NT2/D1 (cell line): ENCODE measurements at regions not wholly inside any gene's neighbourhood (a gene's known extent, or its start where the extent isn't known, plus 50 kb on each side); places are given as distances from the start of the nearest gene placed in this dataset.

Source experiments
- DNase-seq: peaks from one replicate; pipeline ENCODE4 v3.0.0-alpha.2; 2011; ENCODE audit warnings: low read depth, low spot score
- H3K27me3 ChIP-seq: 2 replicates; pipeline ENCODE4 v1.6.0; 2011; ENCODE audit warnings: mild to moderate bottlenecking; ENCODE audit not compliant: insufficient read length, insufficient read depth
- H3K36me3 ChIP-seq: 2 replicates; pipeline ENCODE4 v1.6.1; 2011; ENCODE audit warnings: mild to moderate bottlenecking, low read length, mixed read lengths; ENCODE audit not compliant: insufficient read depth, insufficient read length
- H3K4me1 ChIP-seq: 2 replicates; pipeline ENCODE4 v1.5.1; 2011; ENCODE audit not compliant: insufficient read depth, insufficient read length
- H3K4me3 ChIP-seq: 2 replicates; pipeline ENCODE4 v1.5.1; 2011; ENCODE audit warnings: low read depth; ENCODE audit not compliant: insufficient read length
- H3K9ac ChIP-seq: 2 replicates; pipeline ENCODE4 v1.6.0; 2011; ENCODE audit warnings: low read depth; ENCODE audit not compliant: insufficient read length
- H3K9me3 ChIP-seq: 2 replicates; pipeline ENCODE4 v1.5.1; 2011; ENCODE audit warnings: mild to moderate bottlenecking, low read length; ENCODE audit not compliant: insufficient read depth
- SUZ12 ChIP-seq: IDR thresholded peaks from 2 replicates; pipeline ENCODE4 v1.6.1; 2011; ENCODE audit not compliant: insufficient read length, insufficient read depth; ENCODE audit errors: extremely low read depth
- YY1 ChIP-seq: IDR thresholded peaks from 2 replicates; pipeline ENCODE4 v1.6.1; 2011; ENCODE audit not compliant: insufficient read length, insufficient read depth
- ZNF274 ChIP-seq: IDR thresholded peaks from 2 replicates; pipeline ENCODE4 v1.6.1; 2011; ENCODE audit warnings: mild to moderate bottlenecking, low read depth, low read length

GRCh38 chr6:26165261-26165790, 78.1 kb downstream of the HFE start:
- Histone ChIP-seq H3K36me3 (peaks cover 27% of the 10 kb centered on the region), H3K9me3 (no peaks in the 10 kb centered on the region), H3K27me3 (no peaks in the 10 kb centered on the region), H3K9ac (no peak overlapping the region), H3K4me3 (no peak overlapping the region), H3K4me1 (no peaks in the 10 kb centered on the region)
- no peak for DNase-seq
- TF ChIP-seq ZNF274 (no peak), SUZ12 (no peak), YY1 (no peak)

GRCh38 chr6:26170181-26170580, 83.0 kb downstream of the HFE start:
- Histone ChIP-seq H3K4me3 (no peak overlapping the region), H3K27me3 (no peaks in the 10 kb centered on the region), H3K4me1 (no peaks in the 10 kb centered on the region), H3K9ac (no peak overlapping the region), H3K9me3 (no peaks in the 10 kb centered on the region), H3K36me3 (peaks cover 10% of the 10 kb centered on the region)
- no peak for TF ChIP-seq ZNF274
- no peak for TF ChIP-seq SUZ12
- no peak for TF ChIP-seq YY1
- DNase-seq, result no peak

DNA sequence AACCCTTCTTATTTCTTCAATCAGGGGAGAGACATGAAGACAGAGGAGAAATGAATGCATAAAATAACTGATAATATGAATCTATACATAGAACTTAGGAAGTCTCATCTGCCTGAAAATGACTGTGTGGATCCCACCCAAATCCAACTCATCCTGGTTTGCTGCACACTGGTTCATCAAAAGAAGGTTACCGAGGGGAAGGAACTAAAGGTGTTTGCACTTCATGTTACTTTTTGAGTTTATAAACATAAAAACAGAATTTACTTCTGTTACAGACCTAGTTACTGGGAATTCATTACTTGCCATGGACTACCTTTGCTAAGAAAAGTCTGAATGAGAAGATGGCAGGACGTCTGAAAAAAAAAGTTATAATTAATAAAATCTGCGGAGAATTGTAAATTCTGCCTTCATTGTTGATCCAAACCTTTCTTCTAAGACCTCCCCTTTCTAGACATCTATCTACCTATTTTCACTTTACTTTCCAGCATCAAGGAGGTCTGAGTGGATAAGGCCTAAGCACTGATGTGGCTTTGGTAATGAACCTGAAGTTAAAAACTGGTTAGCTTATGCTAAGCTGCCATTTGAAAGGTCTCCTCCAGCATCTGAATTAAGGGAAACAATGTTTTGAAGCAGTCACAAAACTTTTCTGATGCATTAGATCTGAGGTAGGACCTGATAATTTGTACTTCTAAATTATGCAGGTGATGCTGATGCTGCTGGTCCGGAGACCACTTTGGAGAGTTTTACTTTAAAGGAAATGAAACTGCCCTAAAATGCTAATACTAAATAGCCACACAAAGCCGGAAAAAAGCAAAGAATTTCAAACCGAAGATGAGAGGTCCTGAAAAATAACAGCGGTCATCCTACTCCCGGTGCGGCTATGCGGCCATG, 84.0 kb downstream of the HFE start:
- no peaks in the 10 kb centered on the region for H3K4me1 ChIP-seq

DNA sequence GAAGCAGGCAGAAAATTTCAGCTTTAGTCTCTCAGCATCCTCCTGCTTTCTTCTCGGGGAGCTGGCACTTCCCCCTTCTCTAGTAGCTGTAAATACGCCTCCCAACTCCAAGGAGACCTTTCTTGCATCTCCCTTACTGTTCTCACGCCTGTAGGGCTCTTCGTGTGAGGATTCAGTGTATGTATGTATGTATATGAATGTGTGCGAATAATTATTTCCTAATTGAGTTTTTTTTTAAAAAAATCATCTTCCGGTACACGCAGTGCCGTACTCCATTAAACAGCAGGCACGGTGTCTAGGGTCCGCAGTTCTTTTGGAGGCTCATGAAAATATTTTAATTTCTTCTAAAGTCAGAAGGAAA, 85.4 kb downstream of the HFE start:
- no peaks in the 10 kb centered on the region for H3K4me1 ChIP-seq
- no peaks in the 10 kb centered on the region for H3K27me3 ChIP-seq
- no peak for DNase-seq
- H3K9ac ChIP-seq, result peak overlapping the region; percentile 82
- peak overlapping the region; percentile 34 for H3K4me3 ChIP-seq
- TF ChIP-seq SUZ12 (no peak), ZNF274 (no peak), YY1 (no peak)
- no peaks in the 10 kb centered on the region for H3K9me3 ChIP-seq
- no peaks in the 10 kb centered on the region for H3K36me3 ChIP-seq

More for the DNA sequence above, 84.0 kb downstream of the HFE start:
- no peaks in the 10 kb centered on the region for H3K27me3 ChIP-seq
- no peak for DNase-seq
- no peaks in the 10 kb centered on the region for H3K9me3 ChIP-seq
- peak overlapping the region; percentile 19 for H3K4me3 ChIP-seq
- H3K36me3 ChIP-seq, result peaks cover 6% of the 10 kb centered on the region
- no peak for TF ChIP-seq SUZ12
- TF ChIP-seq ZNF274, result no peak
- no peak for TF ChIP-seq YY1
- H3K9ac ChIP-seq, result peak overlapping the region; percentile 61

- no peaks in the 10 kb centered on the region for H3K27me3 ChIP-seq
- no peak for DNase-seq
- no peak for TF ChIP-seq ZNF274
- TF ChIP-seq YY1, result no peak
- TF ChIP-seq SUZ12, result no peak
- H3K9me3 ChIP-seq, result no peaks in the 10 kb centered on the region
- no peaks in the 10 kb centered on the region for H3K4me1 ChIP-seq
- H3K4me3 ChIP-seq, result no peak overlapping the region
- no peaks in the 10 kb centered on the region for H3K36me3 ChIP-seq
- H3K9ac ChIP-seq, result no peak overlapping the region
Measured at GRCh38 chr6:26173836-26174145, 86.6 kb downstream of the HFE start.

DNA sequence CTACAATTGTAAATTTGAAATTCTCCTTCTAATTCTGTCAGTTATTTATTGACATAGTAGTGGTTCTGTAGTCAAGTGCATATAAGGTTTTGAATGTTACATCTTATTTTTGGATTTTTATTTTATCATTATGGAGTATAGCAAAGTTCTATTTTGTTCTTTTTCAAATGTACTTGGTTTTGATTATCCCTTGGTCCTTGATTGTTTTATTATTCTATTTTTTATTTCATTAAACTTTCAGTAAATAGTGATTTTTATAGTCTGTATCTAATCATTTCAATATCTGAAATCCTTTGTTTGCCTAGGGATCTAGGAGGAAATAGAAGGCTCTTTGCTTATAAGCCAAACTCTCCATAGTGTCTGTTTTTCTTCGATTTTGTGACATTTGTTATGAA, 87.8 kb downstream of the HFE start:
- Histone ChIP-seq H3K36me3 (no peaks in the 10 kb centered on the region), H3K4me3 (no peak overlapping the region), H3K9me3 (no peaks in the 10 kb centered on the region), H3K9ac (no peak overlapping the region), H3K4me1 (no peaks in the 10 kb centered on the region), H3K27me3 (no peaks in the 10 kb centered on the region)
- DNase-seq, result no peak
- TF ChIP-seq SUZ12 (no peak), YY1 (no peak), ZNF274 (no peak)

DNA sequence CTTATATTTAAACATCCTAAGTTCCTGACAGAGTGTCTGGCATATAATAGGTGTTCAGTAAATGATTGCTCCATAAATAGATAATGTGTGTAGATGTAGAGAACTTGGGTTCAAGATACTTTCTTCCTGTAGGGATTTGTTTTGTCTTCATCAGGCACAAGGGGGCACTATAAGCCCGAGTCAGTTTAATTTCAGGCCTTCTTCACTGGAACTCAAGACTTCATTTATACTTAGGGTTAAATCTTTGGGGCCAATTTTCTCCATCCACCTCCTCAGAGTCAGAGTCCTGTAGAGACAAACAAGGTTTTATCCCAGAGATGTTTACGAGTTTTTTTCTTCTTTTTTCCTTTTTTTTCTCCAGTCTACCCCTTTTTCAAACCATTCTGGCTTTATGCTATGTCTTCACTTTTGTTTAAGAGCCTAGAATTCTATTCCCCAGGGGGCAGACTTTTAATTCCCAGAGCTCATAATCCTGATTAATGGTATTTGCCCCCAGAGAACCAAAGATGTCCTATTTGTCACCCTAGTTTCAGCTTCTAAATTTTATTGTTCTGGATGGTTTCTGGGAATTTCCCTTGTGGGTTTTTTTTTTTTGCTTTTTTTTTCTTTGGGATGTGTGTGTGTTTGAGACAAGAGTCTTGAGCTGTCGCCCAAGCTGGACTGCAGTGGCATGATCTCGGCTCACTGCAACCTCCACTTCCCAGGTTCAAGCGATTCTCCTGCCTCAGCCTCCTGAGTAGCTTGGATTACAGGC, 88.4 kb downstream of the HFE start:
- no peak for TF ChIP-seq SUZ12
- no peak for TF ChIP-seq YY1
- TF ChIP-seq ZNF274, result no peak
- DNase-seq, result no peak
- Histone ChIP-seq H3K4me1 (no peaks in the 10 kb centered on the region), H3K36me3 (no peaks in the 10 kb centered on the region), H3K9ac (no peak overlapping the region), H3K27me3 (no peaks in the 10 kb centered on the region), H3K9me3 (no peaks in the 10 kb centered on the region), H3K4me3 (no peak overlapping the region)
